Effector memory CD8-positive, alpha-beta T cell (primary cell): ENCODE measurements at regions not wholly inside any gene's neighbourhood (a gene's known extent, or its start where the extent isn't known, plus 50 kb on each side); places are given as distances from the start of the nearest gene placed in this dataset.
"Not testable (repeated sequence)": the region's sequence is repeated elsewhere in the genome, so short reads cannot be mapped to it uniquely, and the experiment has no call there.

Experiments used
- ATAC-seq: fragments of 150-1000 bp; cut with Tn5 transposase; replicated peaks from 2 replicates; pipeline ENCODE4 v1.10.0; 2021; ENCODE audit warnings: mild to moderate bottlenecking, moderate library complexity
- DNase-seq, 3 experiments: peaks; one replicate each; pipeline ENCODE4 v3.0.0; 2021
- H3K27ac Mint-ChIP-seq, 2 donors: one replicate each; pipeline ENCODE4 v1.8.0; 2022; ENCODE audit warnings: mild to moderate bottlenecking in 2 of 2, mixed read lengths in 2 of 2, moderate library complexity in 2 of 2
- H3K27me3 Mint-ChIP-seq, 2 donors: one replicate each; pipeline ENCODE4 v1.8.0; 2022; ENCODE audit warnings: mixed read lengths in 2 of 2
- H3K36me3 Mint-ChIP-seq: one replicate; pipeline ENCODE4 v1.8.0; 2022; ENCODE audit warnings: mild to moderate bottlenecking, moderate library complexity, mixed read lengths; ENCODE audit not compliant: insufficient read depth
- H3K4me1 Mint-ChIP-seq, 2 donors: one replicate each; pipeline ENCODE4 v1.8.0; 2022; ENCODE audit warnings: low read depth in 2 of 2, mixed read lengths in 2 of 2
- H3K4me3 Mint-ChIP-seq, 2 donors: one replicate each; pipeline ENCODE4 v1.8.0; 2022; ENCODE audit warnings: mild to moderate bottlenecking in 2 of 2, mixed read lengths in 2 of 2, moderate library complexity in 2 of 2
- H3K9me3 Mint-ChIP-seq, 2 donors: one replicate each; pipeline ENCODE4 v1.8.0; 2022; ENCODE audit warnings: mixed read lengths in 2 of 2

- H3K27ac Mint-ChIP-seq = no peak overlapping the region
- ATAC-seq (no peak), DNase-seq (no peak)
- H3K4me3 Mint-ChIP-seq = no peak overlapping the region
- peaks cover 0 to 6% of the 10 kb centered on the region in 2 donors for H3K9me3 Mint-ChIP-seq
- H3K27me3 Mint-ChIP-seq = no peaks in the 10 kb centered on the region
- no peaks in the 10 kb centered on the region for H3K4me1 Mint-ChIP-seq
- H3K36me3 Mint-ChIP-seq = no peaks in the 10 kb centered on the region
Measured at GRCh38 chr2:65991381-65992197, 443.3 kb upstream of the MEIS1 start.

GRCh38 chr2:65985986-65986385 lies 448.9 kb upstream of the MEIS1 start:
- Mint-ChIP-seq H3K9me3 (peaks cover 3 to 6% of the 10 kb centered on the region in 2 donors), H3K4me3 (no peak overlapping the region), H3K27ac (no peak overlapping the region), H3K27me3 (no peaks in the 10 kb centered on the region), H3K36me3 (no peaks in the 10 kb centered on the region), H3K4me1 (no peaks in the 10 kb centered on the region)
- DNase-seq (no peak), ATAC-seq (no peak)

GRCh38 chr2:65980531-65980930 lies 454.4 kb upstream of the MEIS1 start:
- ATAC-seq (no peak), DNase-seq (no peak)
- Mint-ChIP-seq H3K36me3 (no peaks in the 10 kb centered on the region), H3K9me3 (peaks cover 2 to 6% of the 10 kb centered on the region in 2 donors), H3K4me1 (no peaks in the 10 kb centered on the region), H3K27me3 (no peaks in the 10 kb centered on the region), H3K27ac (no peak overlapping the region), H3K4me3 (no peak overlapping the region)

- no peak for ATAC-seq
Measured at GRCh38 chr2:65979446-65979845, 455.5 kb upstream of the MEIS1 start.

GRCh38 chr2:65974067-65974723 lies 460.7 kb upstream of the MEIS1 start:
- no peaks in the 10 kb centered on the region for H3K27me3 Mint-ChIP-seq

More at GRCh38 chr2:65979446-65979845, 455.5 kb upstream of the MEIS1 start:
- Mint-ChIP-seq H3K9me3 (peaks cover 4% of the 10 kb centered on the region in 2 donors), H3K27ac (no peak overlapping the region), H3K27me3 (no peaks in the 10 kb centered on the region), H3K4me1 (no peaks in the 10 kb centered on the region), H3K4me3 (no peak overlapping the region), H3K36me3 (no peaks in the 10 kb centered on the region)
- DNase-seq = no peak

GRCh38 chr2:65969161-65969560 lies 465.8 kb upstream of the MEIS1 start:
- no peaks in the 10 kb centered on the region for H3K27me3 Mint-ChIP-seq
- no peak overlapping the region for H3K27ac Mint-ChIP-seq
- no peaks in the 10 kb centered on the region for H3K36me3 Mint-ChIP-seq
- ATAC-seq = no peak
- no peak for DNase-seq
- no peak overlapping the region for H3K4me3 Mint-ChIP-seq
- H3K9me3 Mint-ChIP-seq = peaks cover 6 to 8% of the 10 kb centered on the region in 2 donors
- no peaks in the 10 kb centered on the region for H3K4me1 Mint-ChIP-seq

More at GRCh38 chr2:65974067-65974723, 460.7 kb upstream of the MEIS1 start:
- Mint-ChIP-seq H3K27ac (no peak overlapping the region), H3K9me3 (peaks cover 6 to 7% of the 10 kb centered on the region in 2 donors), H3K4me1 (no peaks in the 10 kb centered on the region), H3K4me3 (no peak overlapping the region), H3K36me3 (no peaks in the 10 kb centered on the region)
- DNase-seq (no peak), ATAC-seq (no peak)

GRCh38 chr2:65963303-65963702 lies 471.6 kb upstream of the MEIS1 start:
- H3K4me3 Mint-ChIP-seq, DNase-seq, H3K36me3 Mint-ChIP-seq, H3K4me1 Mint-ChIP-seq, H3K27me3 Mint-ChIP-seq, H3K27ac Mint-ChIP-seq, ATAC-seq: not testable (repeated sequence)
- H3K9me3 Mint-ChIP-seq = peaks cover 11 to 12% of the 10 kb centered on the region in 2 donors

- DNase-seq = no peak
- Mint-ChIP-seq H3K36me3 (no peaks in the 10 kb centered on the region), H3K27ac (no peak overlapping the region), H3K27me3 (no peaks in the 10 kb centered on the region), H3K4me3 (no peak overlapping the region), H3K9me3 (peaks cover 13 to 20% of the 10 kb centered on the region in 2 donors), H3K4me1 (no peaks in the 10 kb centered on the region)
- ATAC-seq = no peak
Measured at GRCh38 chr2:65960953-65961352, 474.0 kb upstream of the MEIS1 start.

GRCh38 chr2:65957886-65958285 lies 477.0 kb upstream of the MEIS1 start:
- DNase-seq (no peak), ATAC-seq (no peak)
- Mint-ChIP-seq H3K4me1 (no peaks in the 10 kb centered on the region), H3K36me3 (no peaks in the 10 kb centered on the region), H3K27ac (no peak overlapping the region), H3K27me3 (no peaks in the 10 kb centered on the region), H3K9me3 (peaks cover 14 to 20% of the 10 kb centered on the region in 2 donors), H3K4me3 (no peak overlapping the region)

- peaks cover 12 to 17% of the 10 kb centered on the region in 2 donors for H3K9me3 Mint-ChIP-seq
- H3K27ac Mint-ChIP-seq = no peak overlapping the region
- DNase-seq (no peak), ATAC-seq (no peak)
- H3K4me3 Mint-ChIP-seq = no peak overlapping the region
- H3K4me1 Mint-ChIP-seq = no peaks in the 10 kb centered on the region
- no peaks in the 10 kb centered on the region for H3K27me3 Mint-ChIP-seq
- no peaks in the 10 kb centered on the region for H3K36me3 Mint-ChIP-seq
Measured at GRCh38 chr2:65957454-65957853, 477.5 kb upstream of the MEIS1 start.

GRCh38 chr2:65955259-65955658 lies 479.7 kb upstream of the MEIS1 start:
- H3K36me3 Mint-ChIP-seq = no peaks in the 10 kb centered on the region
- no peak overlapping the region for H3K4me3 Mint-ChIP-seq
- ATAC-seq (no peak), DNase-seq (no peak)
- H3K9me3 Mint-ChIP-seq = peaks cover 7 to 22% of the 10 kb centered on the region in 2 donors
- H3K27me3 Mint-ChIP-seq = no peaks in the 10 kb centered on the region
- no peaks in the 10 kb centered on the region for H3K4me1 Mint-ChIP-seq
- H3K27ac Mint-ChIP-seq = no peak overlapping the region

- no peaks in the 10 kb centered on the region for H3K4me1 Mint-ChIP-seq
- no peak overlapping the region for H3K27ac Mint-ChIP-seq
- no peaks in the 10 kb centered on the region for H3K36me3 Mint-ChIP-seq
- H3K9me3 Mint-ChIP-seq = peaks cover 7 to 22% of the 10 kb centered on the region in 2 donors
- no peak overlapping the region for H3K4me3 Mint-ChIP-seq
- ATAC-seq (no peak), DNase-seq (no peak)
- no peaks in the 10 kb centered on the region for H3K27me3 Mint-ChIP-seq
Measured at GRCh38 chr2:65952966-65953761, 481.8 kb upstream of the MEIS1 start.

GRCh38 chr2:65944213-65944612 lies 490.7 kb upstream of the MEIS1 start:
- Mint-ChIP-seq H3K4me1 (no peaks in the 10 kb centered on the region), H3K4me3 (no peak overlapping the region), H3K27me3 (no peaks in the 10 kb centered on the region), H3K9me3 (peaks cover 0 to 8% of the 10 kb centered on the region in 2 donors), H3K36me3 (no peaks in the 10 kb centered on the region), H3K27ac (no peak overlapping the region)
- DNase-seq = no peak
- no peak for ATAC-seq
